Tibial artery (tissue), 4 donors: ENCODE measurements at regions not wholly inside any gene's neighbourhood (a gene's known extent, or its start where the extent isn't known, plus 50 kb on each side); places are given as distances from the start of the nearest gene placed in this dataset.

ENCODE experiments used
- DNase-seq, 2 donors: peaks; one replicate each; pipeline ENCODE4 v3.0.0-alpha.2; 2019
- H3K27ac ChIP-seq, 2 donors: fragments of 200-600 bp; sonication (generic) in 1 of 2; 1 replicate in 1 of 2; 2 replicates in 1 of 2; pipeline ENCODE4 v1.5.1; 2018 to 2019; ENCODE audit warnings: mild to moderate bottlenecking in 1 of 2
- H3K27me3 ChIP-seq, 2 donors: fragments of 200-600 bp; sonication (generic) in 1 of 2; one replicate each; pipeline versions ENCODE4 v1.5.1 to v1.6.0; 2016 to 2019
- H3K36me3 ChIP-seq, 3 donors: fragments of 200-600 bp; sonication (generic) in 2 of 3; one replicate each; pipeline ENCODE4 v1.5.1; 2016 to 2019; ENCODE audit warnings: mild to moderate bottlenecking in 2 of 3
- H3K4me1 ChIP-seq, 4 donors: fragments of 200-600 bp; sonication (generic) in 2 of 4; 1 replicate in 3 of 4; 2 replicates in 1 of 4; pipeline ENCODE4 v1.5.1; 2016 to 2019
- H3K4me3 ChIP-seq, 2 donors: fragments of 200-600 bp; sonication (generic) in 1 of 2; 1 replicate in 1 of 2; 2 replicates in 1 of 2; pipeline ENCODE4 v1.5.1; 2018 to 2019; ENCODE audit warnings: mild to moderate bottlenecking in 2 of 2
- H3K9me3 ChIP-seq, 3 donors: fragments of 200-600 bp; sonication (generic) in 1 of 3; one replicate each; pipeline ENCODE4 v1.5.1; 2016 to 2019
- CTCF ChIP-seq, 2 experiments: fragments of 200-600 bp in 1 of 2; fragments of 450-650 bp in 1 of 2; IDR thresholded peaks; one replicate each; pipeline ENCODE4 v1.5.1; 2017 to 2019; ENCODE audit warnings: antibody characterized with exemption in 2 of 2, mild to moderate bottlenecking in 1 of 2, moderate library complexity in 1 of 2
- intact Hi-C: fragments of 100-400 bp; cut with DNase I; formaldehyde crosslinking; loops from one replicate; pipeline ENCODE4 v1.15.0; 2023; ENCODE audit warnings: low total_unique reads

GRCh38 chr22:49721211-49721763, 106.4 kb downstream of the BRD1 start:
- H3K4me1 ChIP-seq = peaks cover 0 to 5% (median 0%) of the 10 kb centered on the region in 4 donors
- peaks cover 0 to 30% of the 10 kb centered on the region in 2 donors for H3K27me3 ChIP-seq
- no peaks in the 10 kb centered on the region for H3K36me3 ChIP-seq
- H3K27ac ChIP-seq = no peak overlapping the region
- no peaks in the 10 kb centered on the region for H3K9me3 ChIP-seq
- no peak for DNase-seq
- intact Hi-C loops = no loop called here
- TF ChIP-seq CTCF (IDR thresholded peaks at IDR 0.05) = no peak
- H3K4me3 ChIP-seq = no peak overlapping the region

- no peak for TF ChIP-seq CTCF (IDR thresholded peaks at IDR 0.05)
- Histone ChIP-seq H3K9me3 (no peaks in the 10 kb centered on the region), H3K4me3 (no peak overlapping the region), H3K27ac (no peak overlapping the region), H3K36me3 (no peaks in the 10 kb centered on the region), H3K4me1 (peaks cover 0 to 5% (median 0%) of the 10 kb centered on the region in 4 donors), H3K27me3 (peaks cover 0 to 22% of the 10 kb centered on the region in 2 donors)
- intact Hi-C loops = no loop called here
- peak in 1 of 2 donors; percentile 52 for DNase-seq
Measured at GRCh38 chr22:49720279-49720959, 107.3 kb downstream of the BRD1 start.

- no peak overlapping the region for H3K27ac ChIP-seq
- no peaks in the 10 kb centered on the region for H3K9me3 ChIP-seq
- H3K27me3 ChIP-seq = peaks cover 0 to 8% of the 10 kb centered on the region in 2 donors
- no peak for TF ChIP-seq CTCF (IDR thresholded peaks at IDR 0.05)
- no peaks in the 10 kb centered on the region for H3K4me1 ChIP-seq
- peak in 1 of 2 donors; percentile 50 for DNase-seq
- no peaks in the 10 kb centered on the region for H3K36me3 ChIP-seq
- no peak overlapping the region for H3K4me3 ChIP-seq
- intact Hi-C loops = no loop called here
Measured at GRCh38 chr22:49719046-49719445, 108.6 kb downstream of the BRD1 start.

- no peak overlapping the region for H3K4me3 ChIP-seq
- peaks cover 0 to 7% of the 10 kb centered on the region in 2 donors for H3K27me3 ChIP-seq
- H3K4me1 ChIP-seq = no peaks in the 10 kb centered on the region
- intact Hi-C loops = no loop called here
- H3K36me3 ChIP-seq = no peaks in the 10 kb centered on the region
- no peak overlapping the region for H3K27ac ChIP-seq
- no peak for DNase-seq
- no peaks in the 10 kb centered on the region for H3K9me3 ChIP-seq
- no peak for TF ChIP-seq CTCF (IDR thresholded peaks at IDR 0.05)
Measured at GRCh38 chr22:49718396-49718795, 109.3 kb downstream of the BRD1 start.

GRCh38 chr22:49717322-49717919, 110.3 kb downstream of the BRD1 start:
- TF ChIP-seq CTCF (IDR thresholded peaks at IDR 0.05) = no peak
- H3K4me1 ChIP-seq = no peaks in the 10 kb centered on the region
- intact Hi-C loops = no loop called here
- peaks cover 0 to 5% (median 0%) of the 10 kb centered on the region in 3 donors for H3K9me3 ChIP-seq
- no peak overlapping the region for H3K4me3 ChIP-seq
- H3K36me3 ChIP-seq = no peaks in the 10 kb centered on the region
- H3K27me3 ChIP-seq = peaks cover 0 to 7% of the 10 kb centered on the region in 2 donors
- DNase-seq = no peak
- no peak overlapping the region for H3K27ac ChIP-seq
